DMS153 treated with DMSO at 0.1 percent for 48 hours (cell line): ENCODE measurements at regions not wholly inside any gene's neighbourhood (a gene's known extent, or its start where the extent isn't known, plus 50 kb on each side); places are given as distances from the start of the nearest gene placed in this dataset.

ENCODE experiments used
- DNase-seq: peaks from one replicate; lab custom pipeline; 2025; ENCODE audit not compliant: unreplicated experiment; lab: John Stamatoyannopoulos, UW

DNA sequence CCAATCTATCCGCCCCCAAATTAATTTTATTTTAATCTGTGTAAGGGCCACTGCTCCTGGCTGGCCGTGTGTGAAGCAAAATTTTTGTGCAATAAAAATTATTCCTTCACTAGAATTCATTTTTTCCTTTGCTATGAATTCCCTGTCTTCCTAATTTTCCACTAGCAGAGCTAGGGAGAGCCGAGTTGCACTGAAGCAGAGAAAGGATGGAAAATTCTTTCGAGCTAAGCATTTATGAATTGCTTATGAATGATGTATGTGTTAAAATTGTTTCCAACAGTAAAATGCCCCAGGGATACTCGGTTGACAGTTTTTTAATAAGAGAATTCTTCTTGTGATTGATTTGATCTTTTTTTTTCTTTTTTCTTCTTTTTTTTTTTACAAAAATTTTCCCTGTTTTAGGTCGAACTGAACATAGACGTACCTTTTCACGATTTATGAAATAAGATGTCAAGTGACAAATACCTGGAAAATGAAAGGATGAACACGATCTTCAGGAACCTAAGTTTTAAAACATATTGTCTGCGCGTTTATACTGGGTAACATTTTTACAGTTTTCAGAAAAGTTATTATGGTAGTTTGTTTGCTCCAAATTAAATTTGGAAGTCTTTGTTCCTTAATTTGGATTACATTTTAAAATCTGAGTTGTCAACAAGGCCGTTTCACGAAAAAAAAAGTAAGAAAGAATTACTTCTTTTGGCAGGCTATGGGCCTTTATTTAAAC lies 288.8 kb upstream of the NFE2L3 start:
- peak; percentile 58 for DNase-seq

DNA sequence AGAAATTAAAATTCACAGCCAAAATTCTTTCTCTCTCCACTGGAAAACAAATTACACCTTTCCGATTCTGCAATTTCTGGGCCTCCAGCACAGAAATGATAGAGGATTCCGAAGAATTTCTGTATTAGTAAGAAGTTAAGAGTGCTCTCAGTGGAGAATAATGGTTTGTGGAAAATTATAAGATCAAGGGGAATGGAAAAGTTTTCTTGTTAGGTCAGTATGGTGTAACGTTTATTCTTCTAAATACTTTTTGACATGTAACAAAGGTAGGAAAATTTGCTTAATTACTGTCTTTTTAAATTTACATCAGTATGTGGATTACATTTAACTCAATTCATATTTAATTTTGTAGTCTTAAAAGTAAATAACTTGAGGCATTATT lies 288.3 kb upstream of the NFE2L3 start:
- DNase-seq = no peak

DNA sequence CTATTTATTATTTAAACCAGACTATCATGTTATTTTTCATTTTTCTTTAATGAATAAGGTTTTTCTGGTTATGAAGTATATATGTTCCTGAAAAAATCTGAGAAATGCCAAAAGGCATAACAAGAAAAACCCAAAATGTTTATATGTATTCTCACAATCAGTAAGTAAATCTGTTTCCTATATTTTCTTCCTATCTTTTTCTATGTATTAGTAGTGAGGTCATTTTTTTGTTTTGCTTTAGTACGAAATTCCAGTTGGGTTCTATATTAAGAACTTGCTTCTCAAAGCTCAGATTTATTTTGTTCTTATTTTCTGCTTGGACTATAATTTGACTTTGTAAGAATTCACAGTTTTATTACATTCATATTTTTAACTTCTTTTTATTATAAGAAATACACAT lies 287.5 kb upstream of the NFE2L3 start:
- no peak for DNase-seq

GRCh38 chr7:25864943-25865751 lies 286.9 kb upstream of the NFE2L3 start:
- DNase-seq = no peak

GRCh38 chr7:25868509-25868908 lies 283.5 kb upstream of the NFE2L3 start:
- DNase-seq = no peak

DNA sequence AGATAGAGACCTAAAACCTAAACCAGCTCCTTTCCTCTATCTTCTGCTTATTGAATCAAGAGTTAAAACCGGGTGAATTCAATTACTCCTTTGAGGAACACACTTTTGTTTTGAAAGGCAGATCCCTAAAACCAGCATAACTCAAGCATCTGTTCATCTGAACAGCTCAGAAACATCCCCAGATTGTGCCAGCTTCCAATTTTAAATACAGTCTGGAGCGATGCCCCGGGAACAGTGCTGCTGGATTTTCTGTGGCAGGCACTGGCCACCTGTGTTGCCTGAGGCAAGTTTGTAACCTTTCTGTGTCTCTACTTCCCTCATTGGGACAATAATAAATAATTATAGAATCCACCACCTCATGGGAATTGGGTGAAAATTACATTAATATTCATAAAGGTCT lies 281.4 kb upstream of the NFE2L3 start:
- DNase-seq = no peak

DNA sequence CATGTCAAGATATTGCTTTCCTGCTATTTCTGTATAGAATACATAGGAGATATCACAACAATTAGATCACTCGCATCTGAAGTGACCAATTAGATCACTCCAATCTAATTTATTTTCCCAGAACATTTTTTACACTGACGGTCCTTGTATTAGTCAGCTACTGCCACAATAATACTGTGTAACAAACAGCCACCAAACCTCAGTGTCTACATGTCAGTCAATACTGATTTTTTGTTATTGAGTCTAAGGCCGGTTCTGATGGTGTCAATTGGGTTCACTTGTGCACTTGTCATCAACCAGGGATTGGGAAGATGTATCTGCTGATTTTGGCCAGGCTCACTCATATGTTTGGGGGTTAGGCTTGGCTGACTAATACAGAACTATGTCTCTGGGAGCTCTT lies 275.9 kb upstream of the NFE2L3 start:
- DNase-seq = no peak

- no peak for DNase-seq
Measured at GRCh38 chr7:25877802-25878789, 273.9 kb upstream of the NFE2L3 start.

DNA sequence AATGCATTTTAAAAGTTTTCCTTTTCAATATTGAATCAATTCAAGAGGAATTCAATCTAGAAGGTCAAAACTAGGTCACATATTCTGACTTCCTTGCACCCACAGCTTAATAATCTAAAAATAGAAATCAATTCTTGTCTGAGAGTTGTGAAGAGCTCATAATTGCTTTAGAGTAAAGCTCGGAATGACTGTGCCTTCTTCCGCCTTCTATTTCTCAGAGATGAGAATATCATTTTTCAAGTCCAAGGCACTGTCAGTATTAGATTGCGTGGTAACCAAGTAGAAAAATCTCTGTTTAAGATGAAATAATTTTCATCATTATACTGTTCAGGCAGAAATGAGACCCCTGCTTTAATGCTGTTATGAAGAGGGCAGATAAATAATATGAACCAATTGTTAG lies 272.2 kb upstream of the NFE2L3 start:
- no peak for DNase-seq

DNA sequence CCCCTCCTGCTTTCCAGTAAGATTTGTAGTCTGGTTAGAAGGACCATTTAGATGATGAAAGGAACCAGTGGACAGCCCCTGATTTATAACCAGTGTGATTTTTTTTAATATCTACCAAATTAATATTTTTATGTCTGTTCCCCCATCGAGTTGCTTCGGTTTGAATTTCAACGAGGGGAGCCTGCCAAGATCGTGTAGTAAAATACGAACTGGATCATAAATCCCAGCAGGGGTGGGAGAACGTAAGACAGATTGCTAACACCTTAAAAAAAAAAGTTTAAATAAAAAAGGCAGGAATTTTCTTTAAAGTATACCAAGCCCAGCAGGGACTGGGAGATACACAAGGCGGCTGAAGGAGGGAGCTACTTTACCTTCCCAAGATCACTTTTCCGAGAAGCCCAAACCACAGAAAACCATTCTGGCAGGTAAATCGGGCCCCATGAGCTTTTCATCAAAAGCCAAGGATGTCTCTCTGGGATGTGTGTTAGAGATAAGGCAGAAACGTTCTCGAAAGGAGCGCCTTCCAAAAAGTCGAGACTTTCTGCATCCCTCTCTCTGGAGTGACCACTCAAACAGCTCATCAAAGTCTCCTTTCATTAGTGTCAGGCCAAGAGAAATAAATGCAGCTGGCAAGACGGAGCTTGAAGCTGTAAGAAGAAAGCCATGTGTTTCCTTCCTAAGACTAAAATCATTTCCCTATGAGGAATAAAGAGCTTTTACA lies 270.5 kb upstream of the NFE2L3 start:
- DNase-seq = no peak

DNA sequence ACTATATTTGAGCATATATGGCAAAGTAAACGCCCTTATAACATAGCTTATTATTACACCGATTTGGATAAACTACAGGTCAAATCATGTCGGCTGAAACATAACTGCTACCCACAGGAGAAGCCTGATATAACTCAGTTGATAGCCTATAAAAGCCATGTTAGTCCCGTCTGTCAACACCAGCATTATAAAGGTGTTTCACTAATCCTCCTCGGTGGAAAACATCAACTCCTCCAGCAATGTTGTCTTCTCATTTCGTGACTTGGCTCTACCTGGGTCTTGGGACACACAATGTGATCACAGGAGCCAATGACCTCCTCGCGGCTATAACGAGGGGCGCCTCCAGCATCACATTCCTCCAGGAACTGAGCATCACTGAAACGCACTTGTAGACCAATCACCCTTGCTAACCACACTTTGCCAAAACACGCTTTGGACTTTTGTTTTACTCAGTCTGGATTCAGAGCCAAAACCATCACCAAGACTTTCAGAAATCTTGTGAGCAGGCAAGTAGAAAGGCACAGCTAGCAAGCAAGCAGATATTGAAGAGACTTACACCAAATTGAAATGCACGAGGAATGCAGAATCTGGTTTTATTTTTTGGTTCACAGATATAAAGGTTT lies 269.7 kb upstream of the NFE2L3 start:
- DNase-seq = no peak

- DNase-seq = no peak
Measured at GRCh38 chr7:25884265-25884828, 267.7 kb upstream of the NFE2L3 start.

- no peak for DNase-seq
Measured at GRCh38 chr7:25885057-25885576, 266.9 kb upstream of the NFE2L3 start.

DNA sequence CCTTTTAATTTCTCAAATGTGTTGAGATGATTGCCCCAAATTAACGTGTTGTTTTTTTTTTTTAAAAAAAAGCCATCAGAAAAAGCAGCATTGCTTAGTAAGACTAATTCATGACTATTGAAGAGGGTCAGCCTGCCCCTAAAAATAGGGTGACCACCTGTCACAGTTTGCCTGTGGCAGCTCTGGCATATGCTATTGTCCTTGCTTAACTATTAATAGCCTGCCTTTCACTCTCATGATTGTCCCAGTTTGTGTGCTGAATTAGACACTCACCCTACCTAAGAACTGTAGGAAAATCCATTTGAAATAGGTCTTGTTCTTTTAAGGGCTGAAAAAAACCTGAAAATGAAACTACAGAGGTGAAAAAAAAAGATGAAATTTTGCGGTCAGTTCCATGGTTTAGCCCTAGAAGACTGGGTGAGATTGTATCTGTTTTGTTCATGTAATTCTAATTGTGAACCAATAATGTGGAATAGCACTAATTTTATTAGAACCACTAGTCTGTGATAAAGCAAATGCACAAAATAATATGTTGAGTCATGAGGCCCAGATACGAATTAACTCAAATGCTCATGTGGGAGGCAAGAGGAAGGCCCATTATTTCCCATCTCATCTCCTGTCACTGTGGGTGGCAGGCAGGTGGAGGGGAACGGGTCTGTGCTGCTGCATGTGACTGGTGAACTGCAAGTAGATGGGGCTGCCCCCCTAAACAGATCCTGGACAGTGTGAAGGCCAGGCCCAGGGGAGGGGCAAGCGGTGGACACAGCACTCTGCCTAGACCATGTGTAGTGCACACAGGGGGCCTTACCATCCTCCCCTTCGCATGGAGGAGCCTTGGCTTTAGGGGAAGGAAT lies 265.4 kb upstream of the NFE2L3 start:
- no peak for DNase-seq

DNA sequence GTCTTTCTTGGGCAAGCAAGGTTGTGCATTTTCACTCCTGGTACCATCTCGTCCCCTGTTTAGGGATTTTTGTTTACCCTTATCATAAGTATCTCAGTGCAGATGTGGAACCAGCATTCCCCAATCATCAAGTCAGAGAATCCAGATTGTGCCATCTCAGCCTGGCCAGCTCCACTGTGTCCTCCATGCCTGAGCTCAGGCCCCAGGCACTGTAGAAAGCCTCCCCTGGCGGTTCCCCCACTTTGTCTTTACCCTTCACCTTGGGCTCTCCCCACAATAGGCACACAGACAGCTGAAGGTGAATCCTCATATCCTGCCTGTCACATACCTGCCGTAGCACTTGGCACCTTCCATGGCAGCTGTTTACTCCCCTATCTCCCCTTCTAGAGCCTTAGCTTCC lies 264.7 kb upstream of the NFE2L3 start:
- no peak for DNase-seq

- DNase-seq = no peak
Measured at GRCh38 chr7:25887795-25888559, 264.0 kb upstream of the NFE2L3 start.

DNA sequence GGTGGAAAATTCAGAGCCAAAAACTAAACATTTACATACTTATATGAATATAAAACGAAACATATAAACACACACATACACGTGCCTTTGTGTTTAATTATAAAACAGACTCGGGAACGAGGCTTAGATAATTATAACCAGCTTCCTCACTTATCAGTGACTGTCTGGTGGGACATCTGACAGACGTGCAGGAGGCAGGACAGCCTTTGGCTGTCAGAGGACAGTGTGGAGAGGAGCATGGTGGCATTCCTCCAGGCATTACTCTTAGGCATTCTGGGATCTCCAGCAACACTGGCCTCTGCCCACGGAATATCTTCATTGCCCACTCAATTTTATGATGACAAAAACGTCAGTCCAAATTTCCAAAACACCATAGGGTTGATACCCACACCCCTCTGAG lies 262.2 kb upstream of the NFE2L3 start:
- no peak for DNase-seq

DNA sequence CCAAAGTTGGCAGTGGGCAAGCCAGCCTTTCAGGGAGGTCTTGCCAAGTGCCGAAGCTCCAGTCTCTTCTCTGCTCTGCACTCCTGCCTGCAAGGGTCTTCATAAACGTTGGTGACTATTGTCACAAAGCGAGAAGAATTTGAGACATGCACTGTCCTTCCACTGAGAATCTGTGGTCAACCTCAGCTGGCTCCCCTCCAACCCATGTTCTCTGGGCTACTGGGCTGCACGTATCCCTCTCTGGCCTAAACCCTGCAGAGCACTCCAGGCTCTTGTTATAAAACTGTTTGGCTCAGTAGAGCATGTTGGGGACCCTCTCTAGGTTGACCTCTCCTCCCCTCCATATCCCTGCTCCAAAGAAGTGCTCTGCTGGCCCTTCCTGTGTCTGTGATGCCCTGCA lies 260.4 kb upstream of the NFE2L3 start:
- no peak for DNase-seq
